Central memory CD8-positive, alpha-beta T cell (primary cell): ENCODE measurements at regions not wholly inside any gene's neighbourhood (a gene's known extent, or its start where the extent isn't known, plus 50 kb on each side); places are given as distances from the start of the nearest gene placed in this dataset.

Source experiments
- ATAC-seq: fragments of 150-1000 bp; cut with Tn5 transposase; replicated peaks from 2 replicates; pipeline ENCODE4 v1.10.0; 2022; ENCODE audit warnings: mild to moderate bottlenecking, moderate FRiP score, moderate number of reproducible peaks; ENCODE audit not compliant: poor library complexity, severe bottlenecking; ENCODE audit errors: extremely low read depth
- DNase-seq, 2 donors: peaks; one replicate each; pipeline ENCODE4 v3.0.0; 2021; ENCODE audit warnings: low spot score in 2 of 2
- H3K27ac Mint-ChIP-seq: one replicate; pipeline ENCODE4 v1.8.0; 2022; ENCODE audit warnings: low read depth, mild to moderate bottlenecking, moderate library complexity, mixed read lengths
- H3K27me3 Mint-ChIP-seq: one replicate; pipeline ENCODE4 v1.8.0; 2022; ENCODE audit warnings: mixed read lengths
- H3K36me3 Mint-ChIP-seq: one replicate; pipeline ENCODE4 v1.8.0; 2022; ENCODE audit warnings: mild to moderate bottlenecking, moderate library complexity, mixed read lengths; ENCODE audit not compliant: insufficient read depth
- H3K4me1 Mint-ChIP-seq: one replicate; pipeline ENCODE4 v1.8.0; 2022; ENCODE audit warnings: mixed read lengths
- H3K4me3 Mint-ChIP-seq: one replicate; pipeline ENCODE4 v1.8.0; 2022; ENCODE audit warnings: mild to moderate bottlenecking, moderate library complexity, mixed read lengths
- H3K9me3 Mint-ChIP-seq: one replicate; pipeline ENCODE4 v1.8.0; 2022; ENCODE audit warnings: mixed read lengths

GRCh38 chr6:137342607-137343190 is 123.5 kb upstream of the IFNGR1 start:
- H3K4me1 Mint-ChIP-seq = peaks cover 31% of the 10 kb centered on the region
- H3K36me3 Mint-ChIP-seq = no peaks in the 10 kb centered on the region
- H3K27me3 Mint-ChIP-seq = no peaks in the 10 kb centered on the region
- DNase-seq (no peak), ATAC-seq (peak; percentile 13)
- H3K9me3 Mint-ChIP-seq = no peaks in the 10 kb centered on the region
- peak overlapping the region; percentile 70 for H3K4me3 Mint-ChIP-seq
- no peak overlapping the region for H3K27ac Mint-ChIP-seq

- Mint-ChIP-seq H3K27ac (no peak overlapping the region), H3K4me3 (peak overlapping the region; percentile 70), H3K9me3 (no peaks in the 10 kb centered on the region), H3K4me1 (peaks cover 31% of the 10 kb centered on the region), H3K36me3 (no peaks in the 10 kb centered on the region), H3K27me3 (no peaks in the 10 kb centered on the region)
- DNase-seq (peak; percentile 21 to 29), ATAC-seq (peak; percentile 76)
Observed at GRCh38 chr6:137341681-137342195, 122.6 kb upstream of the IFNGR1 start.

- peaks cover 14% of the 10 kb centered on the region for H3K27me3 Mint-ChIP-seq
- H3K36me3 Mint-ChIP-seq = no peaks in the 10 kb centered on the region
- ATAC-seq (no peak), DNase-seq (no peak)
- H3K27ac Mint-ChIP-seq = no peak overlapping the region
- peaks cover 30% of the 10 kb centered on the region for H3K4me1 Mint-ChIP-seq
- no peaks in the 10 kb centered on the region for H3K9me3 Mint-ChIP-seq
- H3K4me3 Mint-ChIP-seq = no peak overlapping the region
Observed at GRCh38 chr6:137339929-137340559, 120.9 kb upstream of the IFNGR1 start.

- Mint-ChIP-seq H3K4me3 (no peak overlapping the region), H3K27ac (no peak overlapping the region), H3K36me3 (no peaks in the 10 kb centered on the region), H3K4me1 (no peaks in the 10 kb centered on the region), H3K27me3 (peaks cover 37% of the 10 kb centered on the region), H3K9me3 (no peaks in the 10 kb centered on the region)
- no peak for ATAC-seq
- no peak for DNase-seq
Observed at GRCh38 chr6:137334884-137335283, 115.7 kb upstream of the IFNGR1 start.

- no peak overlapping the region for H3K27ac Mint-ChIP-seq
- H3K27me3 Mint-ChIP-seq = peaks cover 37% of the 10 kb centered on the region
- H3K36me3 Mint-ChIP-seq = no peaks in the 10 kb centered on the region
- H3K4me1 Mint-ChIP-seq = no peaks in the 10 kb centered on the region
- H3K4me3 Mint-ChIP-seq = no peak overlapping the region
- ATAC-seq (no peak), DNase-seq (no peak)
- no peaks in the 10 kb centered on the region for H3K9me3 Mint-ChIP-seq
Observed at GRCh38 chr6:137334094-137334493, 114.9 kb upstream of the IFNGR1 start.

GRCh38 chr6:137332637-137333280 is 113.6 kb upstream of the IFNGR1 start:
- no peak overlapping the region for H3K4me3 Mint-ChIP-seq
- H3K27me3 Mint-ChIP-seq = peaks cover 37% of the 10 kb centered on the region
- H3K36me3 Mint-ChIP-seq = no peaks in the 10 kb centered on the region
- H3K4me1 Mint-ChIP-seq = no peaks in the 10 kb centered on the region
- no peak for DNase-seq
- H3K9me3 Mint-ChIP-seq = no peaks in the 10 kb centered on the region
- no peak for ATAC-seq
- no peak overlapping the region for H3K27ac Mint-ChIP-seq

GRCh38 chr6:137323860-137324259 is 104.7 kb upstream of the IFNGR1 start:
- no peaks in the 10 kb centered on the region for H3K9me3 Mint-ChIP-seq
- H3K36me3 Mint-ChIP-seq = no peaks in the 10 kb centered on the region
- no peak for DNase-seq
- no peaks in the 10 kb centered on the region for H3K4me1 Mint-ChIP-seq
- ATAC-seq = no peak
- H3K27me3 Mint-ChIP-seq = no peaks in the 10 kb centered on the region
- H3K27ac Mint-ChIP-seq = no peak overlapping the region
- no peak overlapping the region for H3K4me3 Mint-ChIP-seq

GRCh38 chr6:137320271-137320670 is 101.1 kb upstream of the IFNGR1 start:
- DNase-seq = no peak
- Mint-ChIP-seq H3K36me3 (no peaks in the 10 kb centered on the region), H3K27me3 (no peaks in the 10 kb centered on the region), H3K4me3 (no peak overlapping the region), H3K27ac (no peak overlapping the region), H3K4me1 (no peaks in the 10 kb centered on the region), H3K9me3 (no peaks in the 10 kb centered on the region)
- ATAC-seq = no peak

GRCh38 chr6:137316626-137317025 is 97.4 kb upstream of the IFNGR1 start:
- H3K4me3 Mint-ChIP-seq = no peak overlapping the region
- no peaks in the 10 kb centered on the region for H3K4me1 Mint-ChIP-seq
- H3K27ac Mint-ChIP-seq = no peak overlapping the region
- no peak for ATAC-seq
- H3K27me3 Mint-ChIP-seq = no peaks in the 10 kb centered on the region
- DNase-seq = no peak
- H3K9me3 Mint-ChIP-seq = no peaks in the 10 kb centered on the region
- no peaks in the 10 kb centered on the region for H3K36me3 Mint-ChIP-seq

- no peak overlapping the region for H3K27ac Mint-ChIP-seq
- H3K9me3 Mint-ChIP-seq = no peaks in the 10 kb centered on the region
- H3K36me3 Mint-ChIP-seq = no peaks in the 10 kb centered on the region
- ATAC-seq (no peak), DNase-seq (no peak)
- H3K27me3 Mint-ChIP-seq = no peaks in the 10 kb centered on the region
- no peak overlapping the region for H3K4me3 Mint-ChIP-seq
- no peaks in the 10 kb centered on the region for H3K4me1 Mint-ChIP-seq
Observed at GRCh38 chr6:137315081-137315480, 95.9 kb upstream of the IFNGR1 start.

- no peaks in the 10 kb centered on the region for H3K4me1 Mint-ChIP-seq
- H3K4me3 Mint-ChIP-seq = no peak overlapping the region
- H3K9me3 Mint-ChIP-seq = no peaks in the 10 kb centered on the region
- no peak overlapping the region for H3K27ac Mint-ChIP-seq
- ATAC-seq (no peak), DNase-seq (peak; percentile 19 to 46)
- no peaks in the 10 kb centered on the region for H3K27me3 Mint-ChIP-seq
- H3K36me3 Mint-ChIP-seq = no peaks in the 10 kb centered on the region
Observed at GRCh38 chr6:137313928-137314855, 95.0 kb upstream of the IFNGR1 start.

GRCh38 chr6:137313211-137313610 is 94.0 kb upstream of the IFNGR1 start:
- Mint-ChIP-seq H3K27ac (no peak overlapping the region), H3K4me3 (no peak overlapping the region), H3K27me3 (no peaks in the 10 kb centered on the region), H3K4me1 (no peaks in the 10 kb centered on the region), H3K9me3 (no peaks in the 10 kb centered on the region), H3K36me3 (no peaks in the 10 kb centered on the region)
- DNase-seq (no peak), ATAC-seq (no peak)
